OCI-LY7 (cell line): ENCODE measurements at regions not wholly inside any gene's neighbourhood (a gene's known extent, or its start where the extent isn't known, plus 50 kb on each side); places are given as distances from the start of the nearest gene placed in this dataset.

Experiments used
- BruUV-seq: library from RNA; stranded (reverse); fragments of 400-500 nt; replicated peaks from 2 replicates; lab custom pipeline; 2021; lab: Mats Ljungman, UMichigan
- CTCF ChIA-PET: fragments of 300-600 bp; sonication (Branson Sonifier 250); formaldehyde crosslinking; loops from one replicate; lab custom pipeline; 2022; ENCODE audit warnings: antibody characterized with exemption; ENCODE audit not compliant: unreplicated experiment; lab: Charles Lee
- POLR2A ChIA-PET: fragments of 300-600 bp; sonication (Branson Sonifier 250); formaldehyde crosslinking; loops from one replicate; lab custom pipeline; 2022; ENCODE audit warnings: antibody characterized with exemption; lab: Charles Lee
- DNase-seq: peaks from one replicate; pipeline ENCODE4 v3.0.0-alpha.2; 2015; ENCODE audit warnings: low spot score
- H2AFZ ChIP-seq: fragments of 200-600 bp; sonication (generic), shearing (Covaris generic); 2 replicates; pipeline ENCODE4 v1.6.1; 2014; ENCODE audit warnings: mild to moderate bottlenecking, antibody characterized with exemption, low read length, moderate library complexity
- H3K27ac ChIP-seq: fragments of 200-600 bp; sonication (generic); 2 replicates; pipeline ENCODE4 v1.5.1; 2014; ENCODE audit warnings: mixed run types, low read depth, mild to moderate bottlenecking, moderate library complexity, low read length, inconsistent platforms; ENCODE audit not compliant: poor library complexity, severe bottlenecking
- H3K36me3 ChIP-seq: fragments of 200-600 bp; sonication (generic); 2 replicates; pipeline ENCODE4 v1.6.1; 2014; ENCODE audit warnings: mild to moderate bottlenecking, antibody characterized with exemption, low read length, moderate library complexity, mixed read lengths; ENCODE audit not compliant: insufficient read depth
- H3K4me1 ChIP-seq: fragments of 200-600 bp; sonication (generic); 2 replicates; pipeline ENCODE4 v1.5.1; 2014; ENCODE audit warnings: mild to moderate bottlenecking, low read length; ENCODE audit not compliant: insufficient read depth, poor library complexity, severe bottlenecking
- H3K4me2 ChIP-seq: fragments of 200-600 bp; sonication (generic); 2 replicates; pipeline ENCODE4 v1.6.1; 2014; ENCODE audit warnings: mild to moderate bottlenecking, low read length
- H3K4me3 ChIP-seq: fragments of 200-600 bp; sonication (generic); 2 replicates; pipeline ENCODE4 v1.5.1; 2014; ENCODE audit warnings: mild to moderate bottlenecking, low read depth, low read length; ENCODE audit not compliant: poor library complexity, severe bottlenecking
- H3K79me2 ChIP-seq: fragments of 200-600 bp; sonication (generic); 2 replicates; pipeline ENCODE4 v1.6.1; 2016; ENCODE audit warnings: low read depth, mild to moderate bottlenecking, low read length, moderate library complexity, mixed read lengths; ENCODE audit not compliant: insufficient read depth
- H3K9me2 ChIP-seq: fragments of 200-600 bp; sonication (generic); 2 replicates; pipeline ENCODE4 v1.6.1; 2016; ENCODE audit warnings: mild to moderate bottlenecking, low read length, mixed read lengths; ENCODE audit not compliant: insufficient read depth
- H3K9me3 ChIP-seq: fragments of 200-600 bp; sonication (generic); 2 replicates; pipeline ENCODE4 v1.6.1; 2014; ENCODE audit warnings: mild to moderate bottlenecking, mixed run types, low read length, mixed read lengths
- H4K20me1 ChIP-seq: fragments of 200-600 bp; sonication (generic); 2 replicates; pipeline ENCODE4 v1.6.1; 2014; ENCODE audit warnings: mild to moderate bottlenecking, antibody characterized with exemption, low read length, moderate library complexity, mixed read lengths; ENCODE audit not compliant: insufficient read depth
- EZH2phosphoT487 ChIP-seq: fragments of 200-600 bp; sonication (generic); IDR thresholded peaks from 2 replicates; pipeline ENCODE4 v1.6.1; 2018; ENCODE audit warnings: low read depth, borderline replicate concordance, mild to moderate bottlenecking, mixed run types, antibody characterized with exemption, low read length, moderate library complexity, mixed read lengths
- intact Hi-C: fragments of 100-400 bp; cut with micrococcal nuclease; formaldehyde crosslinking; loops from one replicate; pipeline ENCODE4 v1.10.0; 2022; ENCODE audit not compliant: unreplicated experiment
- TF ChIP-seq, protein P1 (sequence below): fragments of 200-600 bp; sonication (generic); conservative IDR thresholded peaks from 2 replicates; pipeline ENCODE4 v1.5.1; 2014; ENCODE audit warnings: mild to moderate bottlenecking, antibody characterized with exemption, low read length, moderate library complexity, mixed read lengths

DNA sequence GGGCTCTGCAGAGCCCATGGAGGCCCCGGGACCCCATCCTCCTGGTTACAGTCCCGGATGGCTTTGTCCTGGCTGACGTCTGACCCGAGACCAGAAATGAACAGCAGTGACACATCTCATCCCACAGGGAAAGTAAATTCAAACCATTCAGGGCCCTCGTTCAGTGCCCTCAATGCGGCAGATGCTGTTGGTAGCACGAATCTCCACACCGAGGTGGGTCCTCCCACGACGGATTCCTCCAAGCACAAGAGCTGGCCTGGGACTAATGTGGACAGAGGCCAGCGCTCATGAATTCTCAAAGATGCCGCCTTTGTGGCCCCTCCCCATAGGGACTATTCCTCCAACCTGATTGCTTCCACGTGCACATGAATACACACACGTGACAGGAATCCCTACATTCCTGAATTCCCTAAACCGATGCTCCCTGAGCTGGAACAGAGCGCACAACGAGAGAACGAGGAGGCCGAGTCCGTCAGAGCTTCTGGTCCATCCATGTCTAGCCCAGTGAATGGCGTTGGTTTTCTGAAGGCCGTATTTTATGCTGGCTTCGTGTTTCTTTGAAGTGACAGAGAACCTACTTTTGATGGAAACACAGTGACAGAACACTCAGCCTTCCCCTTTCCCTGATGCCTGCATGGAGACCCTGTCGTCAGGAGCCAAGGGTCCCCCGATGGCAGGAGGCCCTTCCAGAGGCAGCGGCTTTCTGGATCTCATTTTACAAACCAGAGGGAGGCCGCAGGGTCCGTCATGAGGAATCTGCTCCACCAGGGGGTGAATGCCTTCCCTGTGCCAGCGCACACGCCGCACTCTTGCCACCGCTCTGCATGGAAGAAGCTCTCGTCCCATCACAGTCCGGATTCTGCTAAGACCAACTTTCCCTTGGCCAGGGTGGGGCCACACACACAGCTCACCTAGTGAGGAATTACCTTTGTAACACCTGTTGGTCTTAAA is 64.3 kb upstream of the SNTG2 start:
- ChIA-PET CTCF (no interaction called here), POLR2A (no interaction called here)
- no peak overlapping the region for H3K4me3 ChIP-seq
- TF ChIP-seq, protein P1, sequence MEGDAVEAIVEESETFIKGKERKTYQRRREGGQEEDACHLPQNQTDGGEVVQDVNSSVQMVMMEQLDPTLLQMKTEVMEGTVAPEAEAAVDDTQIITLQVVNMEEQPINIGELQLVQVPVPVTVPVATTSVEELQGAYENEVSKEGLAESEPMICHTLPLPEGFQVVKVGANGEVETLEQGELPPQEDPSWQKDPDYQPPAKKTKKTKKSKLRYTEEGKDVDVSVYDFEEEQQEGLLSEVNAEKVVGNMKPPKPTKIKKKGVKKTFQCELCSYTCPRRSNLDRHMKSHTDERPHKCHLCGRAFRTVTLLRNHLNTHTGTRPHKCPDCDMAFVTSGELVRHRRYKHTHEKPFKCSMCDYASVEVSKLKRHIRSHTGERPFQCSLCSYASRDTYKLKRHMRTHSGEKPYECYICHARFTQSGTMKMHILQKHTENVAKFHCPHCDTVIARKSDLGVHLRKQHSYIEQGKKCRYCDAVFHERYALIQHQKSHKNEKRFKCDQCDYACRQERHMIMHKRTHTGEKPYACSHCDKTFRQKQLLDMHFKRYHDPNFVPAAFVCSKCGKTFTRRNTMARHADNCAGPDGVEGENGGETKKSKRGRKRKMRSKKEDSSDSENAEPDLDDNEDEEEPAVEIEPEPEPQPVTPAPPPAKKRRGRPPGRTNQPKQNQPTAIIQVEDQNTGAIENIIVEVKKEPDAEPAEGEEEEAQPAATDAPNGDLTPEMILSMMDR = no peak
- TF ChIP-seq EZH2phosphoT487 = no peak
- H3K9me3 ChIP-seq = no peaks in the 10 kb centered on the region
- no peak for DNase-seq
- no peaks in the 10 kb centered on the region for H3K9me2 ChIP-seq
- H3K4me2 ChIP-seq = no peak overlapping the region
- H3K27ac ChIP-seq = no peak overlapping the region
- no peaks in the 10 kb centered on the region for H3K79me2 ChIP-seq
- H4K20me1 ChIP-seq = no peaks in the 10 kb centered on the region
- H3K36me3 ChIP-seq = no peaks in the 10 kb centered on the region
- intact Hi-C loops = no loop called here
- no peaks in the 10 kb centered on the region for H3K4me1 ChIP-seq
- H2AFZ ChIP-seq = no peak overlapping the region
- BruUV-seq = no TSS peak

DNA sequence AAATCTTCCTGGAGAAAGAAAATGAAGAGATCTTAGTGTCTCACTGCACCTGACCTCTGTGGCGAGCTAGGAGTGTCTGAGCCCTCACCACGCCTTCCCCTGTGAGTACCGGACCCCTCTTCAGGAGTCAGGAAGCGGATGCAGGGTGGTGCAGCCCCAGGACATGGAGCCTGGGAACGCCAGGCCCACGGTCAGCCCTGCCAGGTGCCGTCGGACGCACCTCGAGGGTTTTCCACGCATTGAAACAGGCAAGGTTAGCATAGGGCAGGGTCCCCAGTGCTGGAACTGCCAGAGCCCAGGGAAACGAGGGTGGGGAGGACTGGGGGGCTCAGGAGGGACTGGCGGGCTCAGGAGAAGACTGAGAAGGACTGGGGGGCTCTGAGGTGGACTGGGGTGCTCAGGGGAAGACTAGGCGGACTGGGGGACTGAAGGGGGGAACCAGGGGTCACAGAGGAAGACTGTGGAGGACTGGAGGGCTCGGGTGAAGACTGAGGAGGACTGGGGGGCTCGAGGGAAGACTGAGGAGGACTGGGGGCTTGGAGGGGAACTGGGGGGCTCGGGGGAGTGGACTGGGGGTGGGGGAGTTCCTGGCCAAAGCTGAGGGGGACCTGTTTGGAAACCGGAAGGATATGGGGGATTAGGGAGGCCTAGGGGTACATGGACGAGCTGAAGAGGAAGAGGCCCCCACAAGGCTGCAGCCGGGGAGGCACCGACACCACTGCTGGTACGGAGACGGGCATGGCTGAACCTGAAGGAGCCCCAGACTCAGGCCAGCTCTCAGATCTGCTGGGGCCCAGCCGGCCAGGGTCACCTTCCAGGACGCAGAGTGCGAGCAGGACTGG is 65.2 kb upstream of the SNTG2 start:
- Histone ChIP-seq H3K79me2 (no peaks in the 10 kb centered on the region), H3K27ac (no peak overlapping the region), H2AFZ (no peak overlapping the region), H4K20me1 (no peaks in the 10 kb centered on the region), H3K4me1 (no peaks in the 10 kb centered on the region), H3K4me2 (no peak overlapping the region), H3K4me3 (no peak overlapping the region), H3K36me3 (no peaks in the 10 kb centered on the region), H3K9me2 (no peaks in the 10 kb centered on the region), H3K9me3 (no peaks in the 10 kb centered on the region)
- DNase-seq = no peak
- ChIA-PET CTCF (no interaction called here), POLR2A (no interaction called here)
- no TSS peak for BruUV-seq
- intact Hi-C loops = no loop called here
- TF ChIP-seq EZH2phosphoT487 = no peak

DNA sequence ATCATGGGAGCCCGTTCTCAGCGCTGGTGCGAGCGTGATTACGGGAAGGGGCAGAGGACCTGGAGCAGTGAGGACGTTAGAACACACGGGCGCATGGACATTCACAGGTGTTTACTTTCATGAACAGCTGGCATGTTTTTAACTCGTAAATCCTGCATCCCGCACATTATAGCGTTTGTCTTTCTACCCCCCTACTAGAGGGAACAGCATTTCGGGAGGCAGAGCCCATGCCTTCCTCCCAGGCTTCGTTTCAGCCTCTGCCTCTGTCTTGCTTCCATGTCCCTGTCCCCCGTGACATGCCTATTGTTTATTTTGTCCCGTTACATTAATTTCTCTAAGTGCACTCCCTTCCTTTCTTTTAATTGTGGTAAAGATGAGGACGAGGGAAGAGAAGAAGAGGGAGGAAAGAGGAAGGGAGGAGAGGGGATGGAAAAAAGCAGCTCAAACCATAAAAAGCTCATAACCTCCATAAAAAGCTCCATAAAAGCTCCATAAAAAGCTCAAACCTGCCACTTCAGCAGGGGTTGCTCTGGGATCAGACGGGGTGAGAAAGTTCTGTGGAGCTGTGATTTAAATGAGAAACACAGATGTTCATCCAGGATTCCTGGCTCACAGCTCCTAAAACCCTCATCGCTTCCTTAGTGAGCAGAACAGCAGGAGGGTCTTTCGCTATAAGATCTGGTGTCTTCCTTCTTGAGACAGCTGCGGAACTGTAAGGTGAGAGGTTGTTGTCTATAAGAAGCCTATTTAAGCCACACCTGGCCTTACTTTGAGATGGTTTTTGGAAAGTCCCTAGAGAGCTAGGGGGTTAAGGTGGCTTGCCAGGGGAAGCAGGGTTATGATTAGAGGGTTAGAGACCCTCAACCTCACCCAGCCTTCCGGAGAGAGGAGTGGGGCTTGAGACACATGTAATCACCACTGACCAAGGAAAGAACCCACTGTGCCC is 66.6 kb upstream of the SNTG2 start:
- Histone ChIP-seq H3K4me3 (no peak overlapping the region), H3K9me3 (no peaks in the 10 kb centered on the region), H3K27ac (no peak overlapping the region), H3K4me2 (no peak overlapping the region), H3K9me2 (no peaks in the 10 kb centered on the region), H3K4me1 (no peaks in the 10 kb centered on the region), H4K20me1 (no peaks in the 10 kb centered on the region), H2AFZ (no peak overlapping the region), H3K36me3 (no peaks in the 10 kb centered on the region), H3K79me2 (no peaks in the 10 kb centered on the region)
- intact Hi-C loops = no loop called here
- TF ChIP-seq EZH2phosphoT487 = no peak
- TF ChIP-seq, protein P1 = no peak
- DNase-seq = no peak
- BruUV-seq = no TSS peak
- ChIA-PET CTCF (no interaction called here), POLR2A (interaction anchor here (0.5 kb wide), 1 partner anchor 137 kb away, joined by 3 read pairs; no protein-coding TSS in a partner anchor)
